Central memory CD8-positive, alpha-beta T cell (primary cell): ENCODE measurements at regions not wholly inside any gene's neighbourhood (a gene's known extent, or its start where the extent isn't known, plus 50 kb on each side); places are given as distances from the start of the nearest gene placed in this dataset.
"Not testable (repeated sequence)": the region's sequence is repeated elsewhere in the genome, so short reads cannot be mapped to it uniquely, and the experiment has no call there.

Source experiments
- ATAC-seq: fragments of 150-1000 bp; cut with Tn5 transposase; replicated peaks from 2 replicates; pipeline ENCODE4 v1.10.0; 2022; ENCODE audit warnings: mild to moderate bottlenecking, moderate FRiP score, moderate number of reproducible peaks; ENCODE audit not compliant: poor library complexity, severe bottlenecking; ENCODE audit errors: extremely low read depth
- DNase-seq, 2 donors: peaks; one replicate each; pipeline ENCODE4 v3.0.0; 2021; ENCODE audit warnings: low spot score in 2 of 2
- H3K27ac Mint-ChIP-seq: one replicate; pipeline ENCODE4 v1.8.0; 2022; ENCODE audit warnings: low read depth, mild to moderate bottlenecking, moderate library complexity, mixed read lengths
- H3K27me3 Mint-ChIP-seq: one replicate; pipeline ENCODE4 v1.8.0; 2022; ENCODE audit warnings: mixed read lengths
- H3K36me3 Mint-ChIP-seq: one replicate; pipeline ENCODE4 v1.8.0; 2022; ENCODE audit warnings: mild to moderate bottlenecking, moderate library complexity, mixed read lengths; ENCODE audit not compliant: insufficient read depth
- H3K4me1 Mint-ChIP-seq: one replicate; pipeline ENCODE4 v1.8.0; 2022; ENCODE audit warnings: mixed read lengths
- H3K4me3 Mint-ChIP-seq: one replicate; pipeline ENCODE4 v1.8.0; 2022; ENCODE audit warnings: mild to moderate bottlenecking, moderate library complexity, mixed read lengths
- H3K9me3 Mint-ChIP-seq: one replicate; pipeline ENCODE4 v1.8.0; 2022; ENCODE audit warnings: mixed read lengths

- Mint-ChIP-seq H3K9me3 (peaks cover 6% of the 10 kb centered on the region), H3K27me3 (no peaks in the 10 kb centered on the region), H3K27ac (no peak overlapping the region), H3K36me3 (peaks cover 1% of the 10 kb centered on the region), H3K4me3 (no peak overlapping the region), H3K4me1 (no peaks in the 10 kb centered on the region)
- no peak for DNase-seq
- ATAC-seq = no peak
Measured at GRCh38 chr2:150803689-150804398, 316.4 kb upstream of the RND3 start.

DNA sequence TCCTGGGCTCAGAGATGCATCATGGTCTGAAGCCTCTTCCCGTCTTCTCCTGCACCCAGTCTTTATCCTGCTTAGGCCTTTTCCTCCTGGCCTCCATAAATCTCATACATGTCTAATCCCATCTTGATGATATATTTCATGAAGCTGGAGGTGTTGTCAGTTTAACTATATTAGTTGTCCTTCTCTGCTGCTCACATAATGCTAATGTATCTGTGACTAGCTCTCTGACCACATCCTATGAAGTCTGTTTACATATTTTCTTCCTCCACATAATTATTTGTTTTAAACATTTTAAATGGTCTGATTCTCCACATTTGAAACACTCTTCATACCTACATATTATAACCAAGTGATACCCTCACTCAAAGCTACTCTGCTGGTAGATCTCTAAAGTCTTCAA is 315.2 kb upstream of the RND3 start:
- H3K9me3 Mint-ChIP-seq = peaks cover 6% of the 10 kb centered on the region
- H3K27me3 Mint-ChIP-seq = no peaks in the 10 kb centered on the region
- ATAC-seq (no peak), DNase-seq (no peak)
- H3K36me3 Mint-ChIP-seq = no peaks in the 10 kb centered on the region
- no peaks in the 10 kb centered on the region for H3K4me1 Mint-ChIP-seq
- H3K4me3 Mint-ChIP-seq = no peak overlapping the region
- H3K27ac Mint-ChIP-seq = no peak overlapping the region

GRCh38 chr2:150796236-150796635 is 308.8 kb upstream of the RND3 start:
- H3K36me3 Mint-ChIP-seq, H3K4me3 Mint-ChIP-seq, H3K4me1 Mint-ChIP-seq, H3K27me3 Mint-ChIP-seq, ATAC-seq, DNase-seq, H3K27ac Mint-ChIP-seq: not testable (repeated sequence)
- H3K9me3 Mint-ChIP-seq = peaks cover 14% of the 10 kb centered on the region

DNA sequence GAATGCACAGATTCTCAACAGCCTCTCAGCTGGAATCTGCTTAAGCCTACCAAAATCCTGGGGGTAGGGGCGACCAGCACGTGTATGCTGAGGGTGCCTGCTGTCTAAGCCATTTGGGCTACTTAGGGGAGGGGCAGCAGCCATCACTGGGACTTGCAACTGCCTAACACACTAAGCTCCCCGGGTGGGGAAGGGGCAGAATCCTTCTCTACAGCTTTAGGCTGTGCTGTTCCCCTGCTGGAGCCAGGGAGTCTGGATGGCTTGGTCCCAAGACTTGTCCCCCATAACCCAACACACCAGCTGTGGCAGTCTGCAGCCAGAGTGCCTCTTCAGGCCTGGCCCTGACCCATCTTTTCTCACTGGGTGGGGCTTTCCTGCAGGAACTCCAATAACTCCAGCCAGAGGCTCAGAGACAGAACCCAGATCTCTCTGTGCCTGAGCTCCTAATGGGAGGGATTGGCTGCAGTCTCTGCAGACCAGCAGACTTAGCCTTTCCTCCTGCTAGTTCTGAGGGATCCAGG is 305.4 kb upstream of the RND3 start:
- Mint-ChIP-seq H3K36me3 (no peaks in the 10 kb centered on the region), H3K4me3 (no peak overlapping the region), H3K4me1 (no peaks in the 10 kb centered on the region), H3K27me3 (no peaks in the 10 kb centered on the region), H3K9me3 (peaks cover 14% of the 10 kb centered on the region), H3K27ac (no peak overlapping the region)
- ATAC-seq (no peak), DNase-seq (no peak)

DNA sequence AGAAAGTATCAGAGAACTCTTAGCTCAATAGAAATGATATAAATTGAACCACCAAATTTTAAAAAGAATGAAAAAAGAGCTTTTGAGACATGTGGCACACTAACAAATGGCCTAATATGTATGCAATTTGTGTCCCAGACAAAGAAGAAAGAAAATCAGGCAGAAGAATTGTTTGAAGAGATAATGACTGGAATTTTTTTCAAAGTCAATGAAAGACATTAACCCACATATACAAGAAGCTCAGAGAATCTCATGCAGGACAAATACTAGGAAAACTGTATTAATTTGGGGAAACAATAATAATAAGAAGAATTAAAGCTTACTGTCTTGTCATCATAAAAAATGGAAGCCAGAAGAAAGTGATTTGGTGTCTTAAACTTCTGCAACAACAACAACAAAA is 304.1 kb upstream of the RND3 start:
- no peaks in the 10 kb centered on the region for H3K36me3 Mint-ChIP-seq
- no peaks in the 10 kb centered on the region for H3K27me3 Mint-ChIP-seq
- DNase-seq (no peak), ATAC-seq (no peak)
- H3K4me3 Mint-ChIP-seq = no peak overlapping the region
- H3K27ac Mint-ChIP-seq = no peak overlapping the region
- peaks cover 14% of the 10 kb centered on the region for H3K9me3 Mint-ChIP-seq
- H3K4me1 Mint-ChIP-seq = no peaks in the 10 kb centered on the region

- ATAC-seq = no peak
- Mint-ChIP-seq H3K4me1 (no peaks in the 10 kb centered on the region), H3K27me3 (no peaks in the 10 kb centered on the region), H3K9me3 (peaks cover 6% of the 10 kb centered on the region), H3K4me3 (no peak overlapping the region), H3K36me3 (no peaks in the 10 kb centered on the region), H3K27ac (no peak overlapping the region)
- no peak for DNase-seq
Measured at GRCh38 chr2:150789376-150789905, 302.0 kb upstream of the RND3 start.

GRCh38 chr2:150788426-150789140 is 301.1 kb upstream of the RND3 start:
- no peak for DNase-seq
- Mint-ChIP-seq H3K27me3 (no peaks in the 10 kb centered on the region), H3K27ac (no peak overlapping the region), H3K9me3 (peaks cover 4% of the 10 kb centered on the region), H3K4me1 (no peaks in the 10 kb centered on the region), H3K36me3 (no peaks in the 10 kb centered on the region), H3K4me3 (no peak overlapping the region)
- ATAC-seq = no peak

DNA sequence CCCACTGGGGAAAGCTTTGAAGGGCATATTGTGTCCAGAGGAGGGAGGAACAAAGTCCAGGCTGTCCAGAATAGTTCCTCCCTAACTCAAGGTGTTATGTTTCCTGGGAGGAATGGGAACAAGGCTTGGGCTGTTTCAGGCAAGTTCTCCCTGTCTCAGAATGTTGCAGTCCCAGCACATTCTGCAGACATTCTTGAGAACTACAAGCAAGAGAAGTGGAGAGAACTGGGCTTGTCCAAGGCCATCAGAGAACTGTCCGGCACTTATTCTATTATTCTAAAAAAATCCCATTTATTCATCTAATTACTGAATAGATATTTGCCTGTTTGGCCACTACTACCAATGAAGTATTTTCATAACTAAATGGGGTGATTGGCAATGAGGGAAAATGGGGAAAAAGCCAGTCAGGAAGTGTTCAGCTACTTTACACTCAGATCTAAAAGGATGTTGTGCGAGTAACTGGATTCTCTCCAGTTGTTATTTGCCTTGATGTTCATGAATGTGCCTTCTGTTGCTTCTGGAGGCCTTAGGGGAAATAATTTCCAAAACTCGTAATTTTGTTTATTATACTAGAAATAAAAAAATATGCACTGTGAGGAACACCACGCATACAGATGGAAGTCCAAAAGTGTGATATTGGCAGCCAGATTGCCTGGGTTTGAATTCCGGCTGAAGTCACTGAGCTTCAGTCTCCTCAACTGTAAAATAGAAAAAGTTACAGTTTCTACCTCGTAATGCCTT is 300.1 kb upstream of the RND3 start:
- no peak for ATAC-seq
- Mint-ChIP-seq H3K36me3 (no peaks in the 10 kb centered on the region), H3K27ac (no peak overlapping the region), H3K27me3 (no peaks in the 10 kb centered on the region), H3K4me3 (no peak overlapping the region), H3K4me1 (no peaks in the 10 kb centered on the region), H3K9me3 (no peaks in the 10 kb centered on the region)
- no peak for DNase-seq

DNA sequence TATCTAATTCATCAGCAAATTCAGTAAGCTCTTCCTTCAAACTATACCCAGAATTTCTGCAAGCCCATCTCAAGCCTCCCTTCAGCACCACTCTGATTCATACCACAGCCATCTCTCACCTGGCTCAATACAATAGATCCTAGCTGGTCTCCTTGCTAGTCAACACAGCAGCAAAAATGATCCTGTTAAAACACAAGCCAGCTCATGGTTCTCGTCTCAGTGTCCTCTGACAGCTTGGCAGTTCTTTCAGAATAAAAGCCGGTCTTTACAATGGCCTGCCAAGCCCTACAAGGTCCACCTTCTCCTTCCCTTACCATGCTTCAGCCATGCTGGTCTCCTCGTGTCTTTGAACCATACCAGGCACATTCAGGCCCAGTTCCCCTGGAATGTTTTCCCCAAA is 296.9 kb upstream of the RND3 start:
- no peaks in the 10 kb centered on the region for H3K27me3 Mint-ChIP-seq
- no peak overlapping the region for H3K27ac Mint-ChIP-seq
- no peaks in the 10 kb centered on the region for H3K9me3 Mint-ChIP-seq
- no peak overlapping the region for H3K4me3 Mint-ChIP-seq
- no peaks in the 10 kb centered on the region for H3K4me1 Mint-ChIP-seq
- no peaks in the 10 kb centered on the region for H3K36me3 Mint-ChIP-seq
- DNase-seq (no peak), ATAC-seq (no peak)

DNA sequence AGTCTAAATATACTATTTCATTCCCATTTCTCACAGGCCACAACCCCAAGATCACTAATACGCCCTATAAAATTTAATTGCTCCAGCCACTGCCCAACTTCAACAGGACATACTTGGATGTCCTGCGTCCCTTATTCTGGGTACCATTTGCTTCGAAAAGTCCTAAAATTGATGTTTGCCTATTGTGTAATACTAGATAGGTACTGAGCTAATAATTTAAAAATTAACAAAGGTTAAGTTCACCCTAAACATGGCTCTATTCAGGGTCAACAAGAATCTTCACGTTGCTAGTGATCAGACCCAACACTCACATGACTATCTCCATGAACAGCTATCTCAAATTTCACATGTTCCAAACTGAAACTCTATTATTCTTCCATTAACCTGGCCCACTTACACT is 296.4 kb upstream of the RND3 start:
- no peak for DNase-seq
- no peak overlapping the region for H3K27ac Mint-ChIP-seq
- H3K4me3 Mint-ChIP-seq = no peak overlapping the region
- H3K4me1 Mint-ChIP-seq = no peaks in the 10 kb centered on the region
- no peaks in the 10 kb centered on the region for H3K27me3 Mint-ChIP-seq
- no peak for ATAC-seq
- H3K9me3 Mint-ChIP-seq = no peaks in the 10 kb centered on the region
- H3K36me3 Mint-ChIP-seq = no peaks in the 10 kb centered on the region

GRCh38 chr2:150783015-150783414 is 295.5 kb upstream of the RND3 start:
- Mint-ChIP-seq H3K4me1 (no peaks in the 10 kb centered on the region), H3K36me3 (no peaks in the 10 kb centered on the region), H3K27ac (no peak overlapping the region), H3K9me3 (no peaks in the 10 kb centered on the region), H3K4me3 (no peak overlapping the region), H3K27me3 (no peaks in the 10 kb centered on the region)
- no peak for DNase-seq
- no peak for ATAC-seq

DNA sequence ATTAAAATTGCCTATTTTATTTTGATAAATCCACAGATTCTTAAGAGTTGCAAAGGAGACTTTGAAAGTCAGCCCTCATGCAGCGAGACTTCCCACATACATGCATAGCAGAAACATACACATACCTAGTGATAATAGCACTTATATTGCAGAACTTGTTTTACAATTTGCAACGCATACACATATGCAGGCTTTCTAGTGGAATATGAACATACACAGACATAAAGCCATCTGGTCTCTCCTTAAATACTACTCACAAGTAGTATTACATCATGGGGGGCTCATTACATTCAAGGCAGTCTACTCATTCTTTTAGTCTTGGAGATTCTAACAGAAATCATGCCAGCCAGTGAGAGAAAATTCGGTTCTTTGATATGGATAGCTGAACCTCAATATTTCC is 295.1 kb upstream of the RND3 start:
- Mint-ChIP-seq H3K27me3 (no peaks in the 10 kb centered on the region), H3K4me1 (no peaks in the 10 kb centered on the region), H3K9me3 (no peaks in the 10 kb centered on the region), H3K4me3 (no peak overlapping the region), H3K36me3 (no peaks in the 10 kb centered on the region), H3K27ac (no peak overlapping the region)
- DNase-seq (no peak), ATAC-seq (no peak)
